ENCODE measurements at regions not wholly inside any gene's neighbourhood (a gene's known extent, or its start where the extent isn't known, plus 50 kb on each side); places are given as distances from the start of the nearest gene placed in this dataset.

DNA sequence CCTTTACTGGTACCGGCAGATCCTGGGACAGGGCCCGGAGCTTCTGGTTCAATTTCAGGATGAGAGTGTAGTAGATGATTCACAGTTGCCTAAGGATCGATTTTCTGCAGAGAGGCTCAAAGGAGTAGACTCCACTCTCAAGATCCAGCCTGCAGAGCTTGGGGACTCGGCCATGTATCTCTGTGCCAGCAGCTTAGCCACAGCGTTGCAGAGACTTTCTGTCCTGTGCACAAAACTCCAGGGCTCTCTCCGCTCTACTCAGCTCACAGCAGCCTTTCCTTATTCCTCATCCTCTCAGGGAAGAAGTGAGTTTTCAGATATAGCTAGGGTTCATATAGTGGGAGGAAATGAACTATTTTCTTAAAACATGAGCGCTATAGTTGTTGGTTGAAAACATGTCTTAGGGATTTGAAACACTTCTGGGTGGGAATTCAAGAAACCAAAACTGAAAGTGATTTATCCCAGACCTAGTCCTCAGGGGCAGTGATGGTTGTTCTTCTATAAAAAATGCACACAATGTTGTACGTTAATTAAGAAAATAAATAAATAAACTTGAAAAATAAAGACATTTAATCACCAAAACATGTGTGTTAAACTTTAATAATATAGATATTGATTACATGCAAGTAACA is 150.2 kb upstream of the PRSS58 start:
- no peak for DNase-seq (ENCODE audit: low read depth)

DNA sequence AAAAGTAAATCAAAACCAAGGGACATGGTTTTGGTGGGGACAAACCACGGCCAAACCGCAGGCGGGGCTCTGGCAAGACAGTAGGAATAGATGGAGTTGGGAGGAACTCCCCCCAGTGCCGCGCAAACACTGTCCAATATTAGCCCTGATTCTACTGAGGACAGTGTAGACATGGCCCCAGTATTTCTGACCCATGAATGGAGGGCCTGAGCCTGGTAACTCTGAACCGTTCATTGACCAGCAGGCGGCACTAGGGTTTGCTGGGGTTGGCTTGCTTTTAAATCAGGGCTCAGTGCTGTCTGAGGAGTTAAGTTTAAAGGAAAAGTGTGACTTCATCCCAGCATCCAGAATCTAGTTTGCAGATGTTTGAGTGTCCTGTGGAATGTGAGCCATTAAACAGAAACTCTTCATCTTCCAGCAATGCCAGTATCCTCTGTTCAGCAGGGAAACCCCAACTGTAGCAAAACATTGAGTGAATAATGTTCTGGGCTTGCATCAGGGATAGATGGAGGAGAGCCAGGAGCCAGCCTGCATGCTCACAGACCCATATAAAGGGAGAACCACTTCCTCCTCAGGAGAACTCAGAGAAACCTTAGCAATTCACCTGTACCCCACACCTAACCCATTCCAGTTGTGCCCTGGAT is 147.4 kb upstream of the PRSS58 start:
- no peak for DNase-seq (ENCODE audit: low read depth)

DNA sequence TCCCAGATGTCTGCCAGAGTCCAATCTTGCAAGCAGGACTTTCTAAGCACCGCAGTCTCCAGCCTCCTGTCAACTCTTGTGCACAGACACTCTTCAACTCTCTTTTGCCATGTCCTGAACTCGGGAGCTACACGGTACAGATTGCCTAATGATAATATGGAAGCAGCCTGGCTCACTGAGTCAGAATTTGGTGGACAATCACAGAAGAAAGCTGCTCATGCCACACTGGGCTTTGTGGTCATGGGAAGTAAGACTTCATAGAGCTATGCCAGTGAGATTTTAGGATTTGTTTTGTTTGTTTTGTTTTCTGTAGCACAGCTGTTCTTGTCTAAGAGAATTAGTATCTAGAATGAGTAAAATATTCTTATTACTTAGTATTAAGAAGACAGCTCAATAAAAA is 144.1 kb upstream of the PRSS58 start:
- DNase-seq (ENCODE audit: low read depth): no peak

- DNase-seq (ENCODE audit: low read depth): no peak
Measured at GRCh38 chr7:142400042-142400533, 142.2 kb upstream of the PRSS58 start.

GRCh38 chr7:142391191-142391992 is 133.5 kb upstream of the PRSS58 start:
- no peak for DNase-seq (ENCODE audit: low read depth)

DNA sequence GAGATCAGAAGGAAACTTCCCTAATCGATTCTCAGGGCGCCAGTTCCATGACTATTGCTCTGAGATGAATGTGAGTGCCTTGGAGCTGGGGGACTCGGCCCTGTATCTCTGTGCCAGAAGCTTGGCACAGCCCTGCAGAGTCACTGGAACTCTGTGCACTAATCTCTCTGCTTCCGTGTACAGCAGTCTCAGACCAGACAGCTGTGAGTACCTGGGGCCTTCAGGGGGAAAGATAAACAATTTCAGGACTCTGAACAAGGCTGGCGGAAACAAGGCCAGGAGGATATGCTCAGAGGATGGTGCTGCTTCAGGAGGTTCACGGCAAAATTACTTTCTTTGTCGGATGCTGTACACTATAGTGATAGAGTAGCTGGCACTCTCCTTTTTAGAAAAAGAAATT is 131.7 kb upstream of the PRSS58 start:
- no peak for DNase-seq (ENCODE audit: low read depth)

DNA sequence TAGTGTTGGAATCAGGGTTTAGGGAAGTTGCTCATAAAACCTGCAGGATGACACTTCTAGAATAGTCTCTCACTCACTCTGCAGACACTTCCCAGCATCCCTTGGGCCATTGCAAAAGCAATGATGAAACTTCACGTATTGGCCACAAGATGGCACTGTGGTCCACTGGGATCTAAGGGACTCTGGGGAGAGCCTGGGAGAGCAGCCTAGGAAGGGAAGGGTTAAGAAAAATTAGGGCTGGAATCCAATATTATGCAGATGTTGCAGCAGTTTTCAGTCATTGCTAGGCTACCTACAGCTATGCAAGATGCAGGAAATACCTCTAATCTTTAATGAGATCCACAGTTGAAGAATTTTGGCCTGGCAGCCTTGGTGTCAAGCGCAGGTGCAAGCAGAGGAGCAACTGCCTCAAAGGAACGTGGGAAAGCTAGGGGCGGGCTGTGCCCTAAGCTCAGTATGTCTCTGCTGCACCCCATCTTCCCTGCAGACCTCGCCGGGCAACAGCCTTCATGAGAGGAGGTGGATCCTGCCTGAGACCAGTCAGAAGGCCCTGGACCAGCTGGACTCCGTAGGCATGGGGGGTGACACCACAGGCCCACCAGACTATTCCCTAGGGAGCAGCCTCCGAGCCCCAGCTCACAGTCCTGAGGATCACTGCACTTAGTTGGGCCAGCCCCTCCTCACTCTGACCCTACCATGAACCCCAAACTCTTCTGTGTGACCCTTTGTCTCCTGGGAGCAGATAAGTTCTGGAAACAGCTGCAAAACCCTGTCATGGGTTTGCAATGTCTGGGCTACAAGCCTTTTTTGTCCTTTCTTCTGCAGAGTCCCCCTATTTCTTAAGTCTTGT is 127.9 kb upstream of the PRSS58 start:
- DNase-seq (ENCODE audit: low read depth): no peak

DNA sequence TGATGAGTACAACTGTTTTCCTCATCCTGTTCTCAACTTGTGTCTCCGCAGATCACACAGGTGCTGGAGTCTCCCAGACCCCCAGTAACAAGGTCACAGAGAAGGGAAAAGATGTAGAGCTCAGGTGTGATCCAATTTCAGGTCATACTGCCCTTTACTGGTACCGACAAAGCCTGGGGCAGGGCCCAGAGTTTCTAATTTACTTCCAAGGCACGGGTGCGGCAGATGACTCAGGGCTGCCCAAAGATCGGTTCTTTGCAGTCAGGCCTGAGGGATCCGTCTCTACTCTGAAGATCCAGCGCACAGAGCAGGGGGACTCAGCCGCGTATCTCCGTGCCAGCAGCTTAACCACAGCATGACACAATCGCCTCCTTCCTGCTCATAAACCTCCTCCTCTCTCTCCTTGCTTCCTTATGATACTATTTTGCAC is 126.7 kb upstream of the PRSS58 start:
- peak; percentile 12 for DNase-seq (ENCODE audit: low read depth)

- no peak for DNase-seq (ENCODE audit: low read depth)
Measured at GRCh38 chr7:142383841-142384492, 126.1 kb upstream of the PRSS58 start.

DNA sequence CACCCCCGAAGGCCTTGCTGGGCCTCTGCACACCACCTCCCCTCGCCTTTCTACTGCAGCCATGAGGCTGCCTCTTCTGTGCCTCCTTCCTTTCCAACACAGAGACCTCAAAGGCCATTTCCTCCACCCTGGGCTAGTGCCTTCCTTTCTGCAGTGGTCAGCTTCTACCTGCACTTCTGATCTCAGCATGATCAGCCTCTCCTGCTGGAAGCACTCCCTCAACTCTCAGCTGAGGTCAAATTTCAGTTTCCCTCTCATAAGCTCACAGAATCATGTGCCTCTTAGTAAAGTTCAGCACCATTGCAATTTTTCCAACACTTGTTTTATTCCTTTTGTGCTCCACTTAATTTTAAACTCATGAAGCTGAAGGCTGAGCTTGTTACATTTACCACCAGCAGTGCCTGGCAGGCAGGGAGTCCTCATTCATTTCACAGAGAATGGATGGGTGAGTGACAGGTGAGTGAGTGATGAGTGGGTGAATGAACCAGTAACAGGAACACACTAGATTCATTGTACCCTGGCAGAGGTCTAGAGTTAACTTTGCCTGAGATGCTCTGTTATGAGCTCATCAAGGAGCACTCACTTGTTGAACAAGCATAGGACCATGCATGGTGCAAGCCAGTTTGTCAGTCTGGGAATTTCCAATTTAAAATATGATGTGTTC is 124.0 kb upstream of the PRSS58 start:
- DNase-seq (ENCODE audit: low read depth): no peak

DNA sequence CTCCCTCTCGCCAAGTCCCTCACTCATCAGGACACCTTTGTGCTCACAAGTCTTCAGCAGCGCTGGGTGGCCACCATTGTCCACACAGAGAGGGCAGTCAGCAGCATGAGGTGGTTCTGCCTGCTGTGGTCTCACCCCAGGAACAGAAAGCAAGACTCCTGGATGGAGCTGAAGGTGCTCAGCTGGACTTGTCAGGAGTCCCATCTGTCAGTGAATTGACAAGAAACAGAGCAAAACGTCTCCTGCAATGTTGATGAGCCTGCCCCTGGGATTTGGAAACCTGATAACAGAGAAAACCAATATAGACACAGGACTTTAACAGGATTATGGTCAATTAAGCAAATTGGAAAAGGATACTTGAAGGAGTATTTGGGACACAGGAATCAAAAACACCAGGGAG is 122.2 kb upstream of the PRSS58 start:
- DNase-seq (ENCODE audit: low read depth): no peak

- no peak for DNase-seq (ENCODE audit: low read depth)
Measured at GRCh38 chr7:142379201-142379885, 121.5 kb upstream of the PRSS58 start.

DNA sequence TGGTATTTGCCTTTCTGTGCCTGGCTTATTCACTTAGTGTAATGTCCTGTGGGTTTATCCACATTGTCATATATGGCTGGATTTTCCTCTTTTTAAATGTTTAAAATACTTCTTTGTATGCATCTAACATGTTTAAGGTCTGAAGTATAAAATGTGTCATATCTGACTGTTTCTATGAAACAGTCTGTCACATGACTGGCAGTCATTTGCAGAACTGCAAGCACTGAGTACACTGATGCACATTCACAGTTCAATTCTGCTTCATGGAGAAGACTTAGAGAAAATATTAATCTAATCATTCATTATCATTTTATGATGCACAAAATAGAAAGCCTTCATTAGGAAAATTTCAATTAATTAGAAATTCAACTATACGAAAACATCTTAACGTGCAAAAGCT is 119.7 kb upstream of the PRSS58 start:
- DNase-seq (ENCODE audit: low read depth): no peak

DNA sequence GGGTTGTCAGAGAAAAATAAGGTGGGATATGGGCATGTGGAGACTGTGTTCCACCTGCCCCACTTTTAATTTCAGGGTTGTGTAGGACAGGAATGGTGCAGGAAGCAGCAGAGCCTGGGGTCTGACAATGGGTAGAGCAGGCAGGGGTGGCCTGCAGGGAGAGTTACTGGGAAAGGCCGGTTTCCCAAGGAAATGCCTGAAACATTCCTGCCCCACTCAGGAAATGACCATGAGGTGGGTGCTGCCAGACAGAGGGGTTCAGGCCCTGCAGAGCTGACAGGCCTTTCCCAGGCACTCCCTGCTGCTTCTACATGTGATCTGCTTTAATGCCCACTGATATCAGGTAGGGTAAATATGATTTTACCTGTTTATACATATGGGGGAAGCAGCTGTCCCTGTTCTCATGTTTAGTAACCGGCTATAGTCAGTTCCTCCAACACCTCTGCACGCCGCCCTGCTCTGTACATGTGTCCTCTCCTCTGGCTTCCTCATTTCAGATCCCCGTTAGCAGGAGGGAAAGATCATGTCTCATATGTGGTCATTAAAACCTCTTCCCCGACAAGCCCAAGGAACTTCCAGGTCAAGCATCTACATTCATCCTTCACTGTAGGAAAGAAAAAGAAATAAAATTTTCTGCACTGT is 118.6 kb upstream of the PRSS58 start:
- DNase-seq (ENCODE audit: low read depth): no peak

DNA sequence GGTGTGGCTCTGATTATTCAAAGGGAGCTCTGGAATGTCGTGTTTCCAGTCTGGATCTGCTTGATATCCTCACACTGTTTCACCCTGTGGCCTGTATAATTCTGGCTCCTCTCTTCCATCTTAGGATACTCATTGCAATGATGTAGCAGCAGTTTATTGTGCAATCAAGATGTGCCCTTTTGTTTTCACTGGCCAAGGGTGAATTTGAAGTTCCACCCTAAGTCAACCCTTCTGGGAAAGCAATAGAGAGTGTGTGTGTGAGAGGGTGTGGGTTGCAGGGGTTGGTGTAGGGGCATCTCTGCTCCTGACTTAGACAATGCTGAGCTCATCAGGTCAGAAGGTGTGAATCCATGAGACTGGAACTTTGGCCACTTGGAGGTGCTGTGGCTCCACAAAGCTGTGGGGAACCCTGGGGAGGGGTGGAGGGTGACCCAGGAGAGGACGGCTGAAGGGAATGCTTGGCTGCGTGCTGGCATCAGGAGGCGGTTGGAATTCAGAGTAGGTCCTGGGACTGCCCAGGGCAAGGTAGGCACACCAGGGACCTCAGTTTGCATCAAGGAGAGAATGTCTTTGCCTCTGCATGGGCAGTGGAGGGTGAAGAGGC is 118.0 kb upstream of the PRSS58 start:
- no peak for DNase-seq (ENCODE audit: low read depth)

DNA sequence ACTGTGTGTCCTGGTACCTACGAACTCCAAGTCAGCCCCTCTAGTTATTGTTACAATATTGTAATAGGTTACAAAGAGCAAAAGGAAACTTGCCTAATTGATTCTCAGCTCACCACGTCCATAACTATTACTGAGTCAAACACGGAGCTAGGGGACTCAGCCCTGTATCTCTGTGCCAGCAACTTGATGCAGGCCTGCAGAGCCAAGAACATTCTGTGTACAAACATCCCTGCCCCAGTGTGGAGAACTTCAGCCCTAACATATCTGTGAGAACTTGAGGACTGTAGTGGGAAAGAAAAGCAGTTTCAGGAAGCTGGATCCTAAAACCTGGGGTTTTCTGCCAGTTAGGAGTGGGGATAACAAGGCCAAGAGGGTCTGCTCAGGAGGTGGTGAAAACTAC is 114.9 kb upstream of the PRSS58 start:
- no peak for DNase-seq (ENCODE audit: low read depth)

DNA sequence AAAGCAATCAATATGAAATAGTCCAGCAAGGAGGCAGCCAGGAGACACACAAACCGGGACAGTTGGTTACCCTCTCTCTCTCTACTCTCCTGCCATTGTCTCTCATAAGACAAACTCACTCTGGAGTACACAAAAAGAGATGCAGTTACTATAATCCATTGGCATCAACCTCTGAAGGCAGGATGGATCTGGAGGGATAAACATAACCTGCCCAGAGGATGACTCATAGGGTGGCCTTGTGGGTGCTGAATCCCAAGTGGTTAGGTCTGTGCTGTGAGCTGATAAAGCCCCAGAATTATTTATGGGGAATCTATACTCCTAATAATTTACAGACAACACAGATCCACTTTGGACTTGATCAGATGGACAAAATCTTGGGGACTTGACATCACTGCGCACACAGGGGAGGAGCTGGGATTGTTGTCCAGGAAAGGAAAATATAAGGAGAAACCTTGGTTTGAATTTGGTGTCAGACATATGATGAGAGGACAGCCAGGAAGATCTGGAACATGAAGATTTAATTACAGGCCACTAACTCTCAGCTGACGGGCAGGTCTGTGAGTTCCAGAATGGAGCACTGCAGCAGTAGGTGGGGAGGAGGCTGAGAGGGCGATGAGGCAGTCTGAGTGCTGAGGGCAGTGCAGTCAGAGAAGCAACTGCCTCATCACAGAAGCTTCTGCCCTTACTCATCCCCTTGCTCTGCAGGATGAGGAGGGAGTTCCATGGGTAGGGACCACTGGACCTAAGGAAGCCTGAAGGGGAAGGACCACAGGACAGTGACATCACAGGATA is 113.9 kb upstream of the PRSS58 start:
- no peak for DNase-seq (ENCODE audit: low read depth)

- DNase-seq (ENCODE audit: low read depth): no peak
Measured at GRCh38 chr7:142365410-142365842, 107.6 kb upstream of the PRSS58 start.

DNA sequence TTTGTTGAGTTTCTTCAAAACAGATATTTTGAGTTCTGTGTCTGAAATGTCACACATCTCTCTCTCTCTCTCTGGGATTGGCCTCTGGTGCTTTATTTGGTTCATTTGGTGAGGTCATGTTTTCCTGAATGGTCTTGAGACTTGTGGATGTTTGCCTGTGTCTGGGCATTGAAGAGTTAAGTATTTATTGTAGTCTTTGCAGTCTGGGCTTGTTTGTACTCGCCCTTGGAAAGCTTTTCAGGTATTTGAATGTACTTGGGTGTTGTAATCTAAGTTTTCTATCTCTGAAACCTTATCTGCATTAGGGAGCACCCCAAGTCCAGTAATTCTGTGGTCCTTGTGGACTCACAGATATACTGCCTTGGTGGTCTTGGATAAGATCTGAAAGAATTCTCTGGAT is 106.7 kb upstream of the PRSS58 start:
- no peak for DNase-seq (ENCODE audit: low read depth)
